ENCODE measurements at regions not wholly inside any gene's neighbourhood (a gene's known extent, or its start where the extent isn't known, plus 50 kb on each side); places are given as distances from the start of the nearest gene placed in this dataset.

DNA sequence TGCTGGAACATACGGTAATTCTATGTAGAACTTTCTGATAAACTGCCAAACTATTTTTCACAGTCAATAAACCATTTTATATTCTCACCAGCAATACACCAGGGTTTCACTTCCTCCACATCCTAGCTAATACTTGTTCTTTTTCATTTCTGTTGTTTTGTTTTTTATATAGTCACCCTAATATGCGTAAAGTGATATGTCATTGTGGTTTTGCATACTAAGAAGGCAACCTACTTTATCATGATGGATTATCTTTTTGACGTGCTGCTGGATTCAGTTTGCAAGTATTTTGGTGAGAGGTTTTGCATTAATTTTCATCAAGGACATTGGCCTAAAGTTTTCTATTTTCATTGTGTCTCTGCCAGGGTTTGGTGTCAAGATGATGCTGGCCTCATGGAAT is 1384.1 kb downstream of the UQCRFS1 start:
- TF ChIP-seq, protein P1, sequence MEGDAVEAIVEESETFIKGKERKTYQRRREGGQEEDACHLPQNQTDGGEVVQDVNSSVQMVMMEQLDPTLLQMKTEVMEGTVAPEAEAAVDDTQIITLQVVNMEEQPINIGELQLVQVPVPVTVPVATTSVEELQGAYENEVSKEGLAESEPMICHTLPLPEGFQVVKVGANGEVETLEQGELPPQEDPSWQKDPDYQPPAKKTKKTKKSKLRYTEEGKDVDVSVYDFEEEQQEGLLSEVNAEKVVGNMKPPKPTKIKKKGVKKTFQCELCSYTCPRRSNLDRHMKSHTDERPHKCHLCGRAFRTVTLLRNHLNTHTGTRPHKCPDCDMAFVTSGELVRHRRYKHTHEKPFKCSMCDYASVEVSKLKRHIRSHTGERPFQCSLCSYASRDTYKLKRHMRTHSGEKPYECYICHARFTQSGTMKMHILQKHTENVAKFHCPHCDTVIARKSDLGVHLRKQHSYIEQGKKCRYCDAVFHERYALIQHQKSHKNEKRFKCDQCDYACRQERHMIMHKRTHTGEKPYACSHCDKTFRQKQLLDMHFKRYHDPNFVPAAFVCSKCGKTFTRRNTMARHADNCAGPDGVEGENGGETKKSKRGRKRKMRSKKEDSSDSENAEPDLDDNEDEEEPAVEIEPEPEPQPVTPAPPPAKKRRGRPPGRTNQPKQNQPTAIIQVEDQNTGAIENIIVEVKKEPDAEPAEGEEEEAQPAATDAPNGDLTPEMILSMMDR (IDR thresholded peaks at IDR 0.05) = no peak
- no peak for TF ChIP-seq POLR2A (IDR thresholded peaks at IDR 0.05)
